HG02623 (cell line): ENCODE measurements at regions not wholly inside any gene's neighbourhood (a gene's known extent, or its start where the extent isn't known, plus 50 kb on each side); places are given as distances from the start of the nearest gene placed in this dataset.

Source experiments
- ATAC-seq: cut with Tn5 transposase; IDR thresholded peaks from one replicate; pipeline ENCODE4 v1.9.1; 2021; ENCODE audit warnings: moderate library complexity; ENCODE audit not compliant: unreplicated experiment

GRCh38 chr21:27462726-27463125 is 495.8 kb upstream of the ADAMTS5 start:
- no peak for ATAC-seq

- ATAC-seq = no peak
These were observed 487.3 kb upstream of the ADAMTS5 start for GRCh38 chr21:27454234-27454633.

- no peak for ATAC-seq
These were observed 484.2 kb upstream of the ADAMTS5 start for GRCh38 chr21:27451116-27451515.

GRCh38 chr21:27450216-27450615 is 483.3 kb upstream of the ADAMTS5 start:
- ATAC-seq = no peak

GRCh38 chr21:27448960-27449359 is 482.1 kb upstream of the ADAMTS5 start:
- no peak for ATAC-seq

- ATAC-seq = no peak
These were observed 481.0 kb upstream of the ADAMTS5 start for GRCh38 chr21:27447843-27448242.

- no peak for ATAC-seq
These were observed 462.9 kb upstream of the ADAMTS5 start for GRCh38 chr21:27429710-27430341.

GRCh38 chr21:27426196-27426595 is 459.3 kb upstream of the ADAMTS5 start:
- ATAC-seq = no peak

- no peak for ATAC-seq
These were observed 458.7 kb upstream of the ADAMTS5 start for GRCh38 chr21:27425574-27425973.

- no peak for ATAC-seq
These were observed 458.3 kb upstream of the ADAMTS5 start for GRCh38 chr21:27425172-27425571.

- no peak for ATAC-seq
These were observed 457.7 kb upstream of the ADAMTS5 start for GRCh38 chr21:27424601-27425000.

GRCh38 chr21:27423906-27424595 is 457.2 kb upstream of the ADAMTS5 start:
- no peak for ATAC-seq

- no peak for ATAC-seq
These were observed 456.1 kb upstream of the ADAMTS5 start for GRCh38 chr21:27423038-27423437.

- ATAC-seq = no peak
These were observed 455.5 kb upstream of the ADAMTS5 start for GRCh38 chr21:27422435-27422834.

GRCh38 chr21:27421654-27422053 is 454.8 kb upstream of the ADAMTS5 start:
- no peak for ATAC-seq

GRCh38 chr21:27419153-27419552 is 452.3 kb upstream of the ADAMTS5 start:
- ATAC-seq = no peak

GRCh38 chr21:27418346-27418745 is 451.5 kb upstream of the ADAMTS5 start:
- ATAC-seq = no peak

GRCh38 chr21:27412530-27412929 is 445.6 kb upstream of the ADAMTS5 start:
- no peak for ATAC-seq

- ATAC-seq = no peak
These were observed 441.9 kb upstream of the ADAMTS5 start for GRCh38 chr21:27408826-27409225.

- no peak for ATAC-seq
These were observed 440.4 kb upstream of the ADAMTS5 start for GRCh38 chr21:27407271-27407670.

- no peak for ATAC-seq
These were observed 439.6 kb upstream of the ADAMTS5 start for GRCh38 chr21:27406300-27407009.

GRCh38 chr21:27403011-27403410 is 436.1 kb upstream of the ADAMTS5 start:
- ATAC-seq = no peak
